Activated T-cell treated with anti-CD3 and anti-CD28 coated beads, Interleukin-2, amount 50 U/mL, for 4 hours (primary cell): ENCODE measurements at regions not wholly inside any gene's neighbourhood (a gene's known extent, or its start where the extent isn't known, plus 50 kb on each side); places are given as distances from the start of the nearest gene placed in this dataset.

Source experiments
- ATAC-seq, 2 donors: fragments of 200-7000 bp; cut with Tn5 transposase; one replicate each; pipeline ENCODE4 v1.10.0; 2021
- DNase-seq: peaks from one replicate; pipeline ENCODE4 v3.0.0-alpha.2; 2020
- H3K27me3 Mint-ChIP-seq: one replicate; pipeline ENCODE4 v1.8.0; 2021; ENCODE audit warnings: low read depth, mixed read lengths
- H3K36me3 Mint-ChIP-seq: one replicate; pipeline ENCODE4 v1.8.0; 2022; ENCODE audit warnings: mixed read lengths; ENCODE audit not compliant: insufficient read depth
- H3K4me1 Mint-ChIP-seq: one replicate; pipeline ENCODE4 v1.8.0; 2021; ENCODE audit warnings: low read depth, mixed read lengths
- H3K4me3 Mint-ChIP-seq: one replicate; pipeline ENCODE4 v1.8.0; 2021; ENCODE audit warnings: mild to moderate bottlenecking, moderate library complexity, mixed read lengths
- H3K9me3 Mint-ChIP-seq: one replicate; pipeline ENCODE4 v1.8.0; 2021; ENCODE audit warnings: mixed read lengths

DNA sequence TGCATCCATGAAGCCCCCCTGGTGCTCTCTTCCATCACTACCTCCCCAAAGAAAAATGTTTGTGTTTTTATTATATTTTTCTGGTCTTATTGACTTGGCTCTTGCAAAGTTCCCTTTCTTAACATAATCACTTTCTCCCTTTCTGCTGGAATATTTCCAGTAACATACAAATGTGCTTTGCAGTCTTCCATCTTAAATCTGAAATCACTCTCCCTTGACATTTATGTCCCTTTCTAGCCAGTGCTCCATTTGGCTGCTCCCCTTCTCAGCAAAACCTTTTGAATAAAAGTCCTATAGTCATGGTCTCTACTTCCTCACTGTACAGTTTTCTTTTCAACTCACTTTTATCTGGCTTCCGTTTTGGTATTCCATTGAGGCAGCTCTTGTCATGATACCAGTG, 118.8 kb downstream of the SNAPC1 start:
- Mint-ChIP-seq H3K27me3 (peaks cover 40% of the 10 kb centered on the region), H3K9me3 (no peaks in the 10 kb centered on the region), H3K36me3 (no peaks in the 10 kb centered on the region), H3K4me1 (no peaks in the 10 kb centered on the region), H3K4me3 (no peak overlapping the region)
- DNase-seq (no peak), ATAC-seq (no peak)

DNA sequence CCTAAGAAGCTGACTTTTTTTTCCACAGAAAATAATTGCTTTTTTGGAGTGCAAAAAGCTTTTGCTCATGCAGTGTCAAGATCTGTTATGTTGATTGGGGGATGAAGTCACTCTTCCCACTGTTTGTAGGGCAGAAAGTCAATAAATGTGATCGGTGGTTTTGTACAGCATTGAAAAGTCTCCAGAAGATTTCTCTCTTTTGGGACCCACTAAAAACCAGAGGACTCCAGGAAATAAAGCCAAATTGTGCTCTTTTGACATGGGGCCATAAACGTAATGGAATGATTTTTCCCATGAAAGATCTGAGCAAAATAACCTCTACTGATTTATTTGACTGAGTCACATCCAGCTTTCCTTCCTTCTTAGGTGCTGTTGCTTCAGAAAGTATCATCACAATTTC, 122.5 kb downstream of the SNAPC1 start:
- Mint-ChIP-seq H3K9me3 (no peaks in the 10 kb centered on the region), H3K36me3 (no peaks in the 10 kb centered on the region), H3K4me1 (peaks cover 8% of the 10 kb centered on the region), H3K4me3 (no peak overlapping the region), H3K27me3 (peaks cover 17% of the 10 kb centered on the region)
- ATAC-seq: no peak
- DNase-seq: no peak

DNA sequence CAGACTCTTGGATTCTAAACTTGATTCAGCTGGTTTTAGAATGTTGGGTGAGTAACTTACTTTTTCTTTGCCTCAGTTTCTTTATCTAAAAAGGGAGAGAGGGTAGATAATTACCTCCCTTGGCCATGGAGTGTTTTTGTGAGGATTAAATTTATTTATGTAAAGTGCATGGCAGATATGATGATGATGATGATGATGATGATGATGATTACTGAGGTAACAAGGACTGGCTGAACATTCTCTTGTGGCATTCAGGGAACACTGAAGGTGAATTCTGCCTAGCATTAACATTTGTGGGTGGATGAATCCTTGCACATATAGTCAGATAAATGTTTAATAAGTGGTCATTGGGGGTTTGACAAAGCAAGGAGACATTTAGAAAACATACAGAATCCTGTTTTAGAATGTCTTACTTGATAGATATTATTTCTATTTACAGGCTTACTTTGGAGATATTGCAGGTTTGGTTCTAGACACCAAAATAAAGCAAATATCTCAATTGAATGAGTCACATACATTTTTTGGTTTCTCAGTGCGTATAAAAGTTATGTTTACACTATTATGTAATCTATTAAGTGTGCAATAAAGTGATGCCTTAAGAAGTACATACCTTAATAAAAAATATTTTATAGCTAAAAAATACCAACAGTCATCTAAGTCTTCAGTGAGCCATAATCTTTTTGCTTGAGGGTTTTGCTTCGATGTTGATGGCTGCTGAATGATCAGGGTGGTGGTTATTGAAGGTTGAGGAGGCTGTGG, 123.2 kb downstream of the SNAPC1 start:
- H3K4me3 Mint-ChIP-seq: no peak overlapping the region
- no peaks in the 10 kb centered on the region for H3K9me3 Mint-ChIP-seq
- H3K36me3 Mint-ChIP-seq: no peaks in the 10 kb centered on the region
- DNase-seq: no peak
- no peak for ATAC-seq
- H3K4me1 Mint-ChIP-seq: peaks cover 14% of the 10 kb centered on the region
- peaks cover 14% of the 10 kb centered on the region for H3K27me3 Mint-ChIP-seq

DNA sequence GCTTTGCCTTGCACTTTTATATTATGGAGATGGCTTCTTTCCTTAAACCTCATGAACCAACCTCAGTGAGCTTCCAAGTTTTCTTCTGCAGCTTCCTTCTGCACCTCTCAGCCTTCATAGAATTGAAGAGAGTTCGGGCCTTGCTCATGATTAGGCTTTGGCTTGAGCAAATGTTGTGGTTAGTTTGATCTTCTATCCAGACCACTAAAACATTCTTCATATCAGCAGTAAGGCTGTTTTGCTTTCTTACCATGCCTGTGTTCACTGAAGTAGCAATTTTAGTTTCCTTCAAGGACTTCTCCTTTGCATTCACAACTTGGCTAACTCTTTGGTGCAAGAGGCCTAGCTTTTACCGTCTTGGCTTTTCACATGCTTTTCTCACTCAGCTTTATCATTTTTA, 125.4 kb downstream of the SNAPC1 start:
- no peaks in the 10 kb centered on the region for H3K9me3 Mint-ChIP-seq
- no peak for DNase-seq
- H3K36me3 Mint-ChIP-seq: no peaks in the 10 kb centered on the region
- H3K27me3 Mint-ChIP-seq: peaks cover 7% of the 10 kb centered on the region
- ATAC-seq: no peak
- H3K4me1 Mint-ChIP-seq: peaks cover 16% of the 10 kb centered on the region
- H3K4me3 Mint-ChIP-seq: no peak overlapping the region

DNA sequence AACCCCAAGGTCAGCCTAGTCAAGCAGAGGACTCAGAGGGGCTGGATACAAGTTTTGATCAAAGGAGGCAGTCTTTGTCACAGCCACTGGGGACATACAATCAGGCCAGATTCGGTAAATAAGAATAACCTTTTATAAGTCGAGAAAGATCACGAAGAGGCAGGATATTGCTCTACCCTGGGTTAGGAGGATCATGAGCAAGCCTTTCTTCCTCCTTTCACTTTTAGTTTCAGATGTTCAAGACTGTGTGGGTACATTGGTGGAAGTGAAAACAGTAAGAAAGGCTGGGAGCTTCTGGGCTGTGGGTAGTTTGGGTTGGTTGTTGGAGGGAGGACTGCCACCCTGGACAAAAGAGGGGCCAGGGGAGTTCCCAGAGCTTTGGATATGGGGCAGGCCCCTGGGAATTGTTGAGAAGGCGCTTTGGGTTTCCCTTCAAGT, 127.7 kb downstream of the SNAPC1 start:
- H3K4me3 Mint-ChIP-seq: peak overlapping the region; percentile 3
- peaks cover 16% of the 10 kb centered on the region for H3K4me1 Mint-ChIP-seq
- DNase-seq: no peak
- H3K9me3 Mint-ChIP-seq: no peaks in the 10 kb centered on the region
- peak; percentile 96 to 99 for ATAC-seq
- H3K27me3 Mint-ChIP-seq: no peaks in the 10 kb centered on the region
- no peaks in the 10 kb centered on the region for H3K36me3 Mint-ChIP-seq

DNA sequence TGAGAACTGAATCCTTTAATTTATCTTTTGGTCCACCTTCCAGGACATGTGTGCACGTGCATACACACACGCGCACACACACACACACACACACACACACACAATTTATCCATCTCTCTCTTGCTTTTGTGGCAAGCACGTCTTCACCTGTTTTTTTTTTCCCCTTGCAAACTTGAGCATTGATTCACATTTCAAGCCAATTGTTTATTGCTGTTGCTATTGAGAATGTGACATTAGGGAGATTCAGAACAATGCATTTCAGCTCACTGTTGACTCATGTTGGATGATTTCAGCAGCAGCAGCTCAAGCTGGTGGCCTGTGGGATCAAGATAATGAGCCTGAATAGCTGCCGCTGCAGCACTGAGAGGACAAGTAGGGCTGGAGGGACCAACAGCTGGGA, 128.9 kb downstream of the SNAPC1 start:
- H3K36me3 Mint-ChIP-seq: no peaks in the 10 kb centered on the region
- H3K4me1 Mint-ChIP-seq: peaks cover 16% of the 10 kb centered on the region
- H3K9me3 Mint-ChIP-seq: no peaks in the 10 kb centered on the region
- H3K4me3 Mint-ChIP-seq: no peak overlapping the region
- ATAC-seq (no peak), DNase-seq (no peak)
- no peaks in the 10 kb centered on the region for H3K27me3 Mint-ChIP-seq

DNA sequence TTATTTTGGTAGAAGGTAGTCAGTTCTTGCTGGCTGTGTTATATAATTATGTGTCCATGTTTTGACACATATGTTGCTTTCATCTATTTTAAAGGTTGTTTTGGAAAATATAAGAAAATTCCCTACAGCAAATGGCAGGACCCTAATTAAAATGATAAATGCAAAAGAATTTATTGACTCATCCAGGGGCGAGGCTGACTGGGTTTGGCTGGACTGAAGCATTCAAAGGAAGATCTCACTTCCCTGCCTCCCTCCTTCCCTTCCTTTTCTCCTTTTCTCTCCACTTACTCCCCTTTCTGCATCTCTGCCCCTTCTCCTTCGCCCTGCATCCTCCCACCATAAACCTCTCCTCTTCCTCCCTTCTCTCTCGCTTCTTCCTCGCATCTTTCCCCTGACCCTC, 129.6 kb downstream of the SNAPC1 start:
- no peak overlapping the region for H3K4me3 Mint-ChIP-seq
- H3K36me3 Mint-ChIP-seq: no peaks in the 10 kb centered on the region
- DNase-seq (no peak), ATAC-seq (no peak)
- peaks cover 16% of the 10 kb centered on the region for H3K4me1 Mint-ChIP-seq
- H3K27me3 Mint-ChIP-seq: no peaks in the 10 kb centered on the region
- H3K9me3 Mint-ChIP-seq: no peaks in the 10 kb centered on the region

DNA sequence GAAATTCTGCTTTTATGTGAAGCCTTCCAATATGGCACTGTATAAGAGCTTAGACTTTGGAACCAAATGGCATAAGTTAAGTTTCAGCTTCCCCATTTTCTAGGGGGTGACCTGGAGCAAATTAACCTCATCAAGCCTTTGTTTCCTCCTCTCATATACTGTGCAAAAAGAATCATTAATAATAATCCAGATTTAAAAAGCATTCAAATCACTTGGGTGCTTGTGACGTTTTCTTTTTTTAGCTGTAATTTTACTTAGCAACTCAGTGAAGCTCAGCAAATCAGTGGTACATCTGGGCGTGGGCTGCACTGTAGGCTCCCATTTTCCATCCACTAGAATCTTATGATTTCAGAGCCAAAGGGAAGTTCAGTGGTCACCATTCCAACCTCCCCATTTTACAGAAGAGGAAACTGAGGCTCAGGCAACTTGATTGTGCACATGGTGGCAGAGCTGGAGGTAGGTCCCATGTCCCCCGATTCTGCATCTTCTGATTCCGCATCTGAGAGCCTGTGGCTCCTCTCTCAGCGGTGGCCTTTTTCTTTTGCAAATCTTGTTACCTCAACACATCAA, 131.2 kb downstream of the SNAPC1 start:
- Mint-ChIP-seq H3K27me3 (no peaks in the 10 kb centered on the region), H3K9me3 (no peaks in the 10 kb centered on the region), H3K4me1 (peaks cover 16% of the 10 kb centered on the region), H3K4me3 (no peak overlapping the region), H3K36me3 (no peaks in the 10 kb centered on the region)
- no peak for ATAC-seq
- DNase-seq: no peak

DNA sequence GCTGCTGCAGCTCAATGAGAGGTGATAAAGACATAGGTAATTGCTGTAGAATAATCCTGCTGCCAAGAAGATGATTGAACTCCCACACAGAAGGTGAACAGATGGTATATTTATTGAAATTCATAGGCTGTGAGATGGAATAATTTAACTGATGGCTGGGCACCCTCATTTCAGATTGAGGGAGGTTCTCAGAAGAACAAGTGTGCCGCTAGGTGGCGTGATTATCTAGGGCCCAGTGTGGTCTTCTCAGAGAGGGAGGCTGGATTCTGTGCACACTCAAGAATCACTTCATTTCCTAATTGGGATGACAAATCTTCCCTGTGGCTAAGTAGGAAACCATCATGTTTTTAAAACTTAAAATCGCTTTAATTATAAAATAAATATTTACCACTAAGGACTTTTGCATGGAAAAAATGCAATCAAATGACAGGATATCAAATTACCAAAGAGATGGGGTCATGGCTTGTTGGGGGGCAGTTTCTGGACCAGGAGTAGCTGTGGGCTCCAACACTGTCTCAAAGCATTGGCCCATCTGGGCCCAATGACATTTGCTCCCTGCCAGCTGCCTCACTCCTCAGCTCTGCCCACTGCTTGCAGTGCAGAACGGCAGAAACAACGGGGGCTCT, 132.3 kb downstream of the SNAPC1 start:
- Mint-ChIP-seq H3K27me3 (no peaks in the 10 kb centered on the region), H3K36me3 (no peaks in the 10 kb centered on the region), H3K4me3 (no peak overlapping the region), H3K9me3 (no peaks in the 10 kb centered on the region), H3K4me1 (peaks cover 10% of the 10 kb centered on the region)
- ATAC-seq (no peak), DNase-seq (peak; percentile 53)

DNA sequence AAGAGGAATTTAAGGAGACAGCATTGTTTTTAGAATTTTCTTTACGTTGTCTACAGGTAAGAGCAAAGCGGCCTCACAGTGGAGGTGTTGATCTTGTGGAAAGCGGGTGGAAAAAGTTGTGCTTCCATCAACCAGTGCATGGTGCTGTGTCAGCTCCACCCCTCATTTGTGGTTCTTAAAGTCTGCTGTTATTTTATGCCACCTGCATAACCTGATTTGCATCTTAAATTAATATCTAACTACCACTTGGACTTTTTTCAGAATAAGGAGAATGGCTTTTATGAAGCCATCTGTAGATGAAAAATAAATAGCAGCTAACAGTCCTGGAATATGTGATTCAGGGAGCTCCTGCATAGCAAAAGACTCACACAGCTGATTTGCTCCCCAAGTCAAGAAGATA, 135.1 kb downstream of the SNAPC1 start:
- H3K27me3 Mint-ChIP-seq: no peaks in the 10 kb centered on the region
- H3K4me3 Mint-ChIP-seq: no peak overlapping the region
- ATAC-seq (no peak), DNase-seq (no peak)
- no peaks in the 10 kb centered on the region for H3K4me1 Mint-ChIP-seq
- no peaks in the 10 kb centered on the region for H3K36me3 Mint-ChIP-seq
- no peaks in the 10 kb centered on the region for H3K9me3 Mint-ChIP-seq

DNA sequence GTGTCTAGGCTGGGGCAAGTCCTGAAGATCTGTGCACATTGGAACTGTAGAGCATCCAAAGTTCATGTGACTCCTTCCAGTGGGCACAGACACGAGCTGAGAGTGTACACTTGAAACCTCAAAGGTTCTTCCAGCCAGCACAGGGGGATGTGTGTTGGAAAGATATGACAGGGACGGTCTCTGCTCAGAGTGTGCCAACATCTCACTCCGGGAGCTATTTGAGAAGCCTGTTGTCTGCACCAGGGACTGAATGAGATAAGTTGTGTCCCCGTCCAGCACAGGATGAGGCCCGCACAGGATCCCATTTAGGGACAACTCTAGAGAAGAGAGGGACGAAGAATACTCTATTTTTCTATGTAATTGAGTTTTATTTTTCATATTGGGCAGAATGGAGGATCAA, 136.3 kb downstream of the SNAPC1 start:
- no peaks in the 10 kb centered on the region for H3K4me1 Mint-ChIP-seq
- ATAC-seq: no peak
- H3K36me3 Mint-ChIP-seq: no peaks in the 10 kb centered on the region
- no peaks in the 10 kb centered on the region for H3K9me3 Mint-ChIP-seq
- no peak overlapping the region for H3K4me3 Mint-ChIP-seq
- no peaks in the 10 kb centered on the region for H3K27me3 Mint-ChIP-seq
- no peak for DNase-seq

DNA sequence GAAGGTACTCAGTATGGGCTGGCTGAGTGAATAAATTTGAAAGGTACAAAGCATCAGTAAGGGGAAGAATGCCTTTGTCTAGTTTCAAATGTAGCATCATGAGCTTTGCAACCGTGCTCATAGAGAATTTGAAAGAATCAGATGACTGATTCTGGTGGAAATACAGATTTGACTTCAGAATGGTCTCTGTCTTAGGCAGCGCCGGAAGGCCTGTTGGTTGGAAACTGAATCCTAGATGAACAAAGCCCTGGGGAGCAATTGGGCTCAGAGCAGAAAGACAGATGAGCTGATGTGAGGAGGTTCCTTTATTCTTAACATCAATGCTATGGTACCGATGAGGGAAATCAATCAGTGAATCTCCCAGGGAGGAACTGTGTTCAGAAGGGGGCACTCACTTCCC, 137.3 kb downstream of the SNAPC1 start:
- ATAC-seq: no peak
- Mint-ChIP-seq H3K4me3 (no peak overlapping the region), H3K36me3 (no peaks in the 10 kb centered on the region), H3K9me3 (no peaks in the 10 kb centered on the region), H3K27me3 (no peaks in the 10 kb centered on the region), H3K4me1 (no peaks in the 10 kb centered on the region)
- no peak for DNase-seq

DNA sequence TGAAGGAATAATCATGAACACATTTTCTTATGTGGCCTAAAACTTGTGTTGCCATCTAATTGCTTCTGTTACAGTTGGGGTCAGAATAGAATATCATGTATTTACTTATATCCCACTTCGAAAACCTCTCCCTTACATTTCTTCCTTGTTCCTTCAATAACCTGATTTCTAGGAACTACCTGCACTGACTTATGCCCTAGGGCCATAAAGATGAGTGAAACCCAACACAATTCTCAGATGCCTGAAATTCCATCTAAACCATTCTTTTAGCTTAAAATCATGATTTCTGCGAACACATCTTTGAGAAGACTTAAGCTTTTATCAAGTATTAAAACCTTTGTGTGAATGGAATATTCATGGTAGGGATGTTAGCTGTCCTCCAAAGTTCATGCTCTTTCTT, 142.7 kb downstream of the SNAPC1 start:
- Mint-ChIP-seq H3K36me3 (no peaks in the 10 kb centered on the region), H3K4me1 (no peaks in the 10 kb centered on the region), H3K9me3 (no peaks in the 10 kb centered on the region), H3K27me3 (peaks cover 3% of the 10 kb centered on the region), H3K4me3 (no peak overlapping the region)
- DNase-seq: no peak
- ATAC-seq: no peak

DNA sequence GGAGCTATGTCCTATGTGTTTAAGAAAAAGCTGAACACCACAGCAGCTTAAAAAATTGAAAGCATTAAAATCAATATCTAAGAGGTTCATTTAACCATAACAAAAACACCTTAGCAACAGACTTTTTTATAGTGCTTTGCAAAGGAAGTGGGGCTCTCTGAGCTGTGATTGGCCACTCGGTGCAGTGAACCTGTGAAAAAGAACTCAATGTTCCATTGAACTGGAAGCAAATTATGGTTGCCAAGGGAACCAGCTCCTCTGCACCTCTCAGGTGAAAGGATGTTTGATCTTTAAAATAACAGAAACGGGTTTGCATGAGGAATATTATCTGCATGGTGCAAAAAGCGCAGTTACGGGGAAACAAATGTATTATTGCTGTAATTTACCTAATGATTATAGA, 149.4 kb downstream of the SNAPC1 start:
- ATAC-seq (no peak), DNase-seq (no peak)
- H3K4me3 Mint-ChIP-seq: no peak overlapping the region
- peaks cover 7% of the 10 kb centered on the region for H3K4me1 Mint-ChIP-seq
- H3K9me3 Mint-ChIP-seq: no peaks in the 10 kb centered on the region
- H3K27me3 Mint-ChIP-seq: peaks cover 5% of the 10 kb centered on the region
- H3K36me3 Mint-ChIP-seq: no peaks in the 10 kb centered on the region

DNA sequence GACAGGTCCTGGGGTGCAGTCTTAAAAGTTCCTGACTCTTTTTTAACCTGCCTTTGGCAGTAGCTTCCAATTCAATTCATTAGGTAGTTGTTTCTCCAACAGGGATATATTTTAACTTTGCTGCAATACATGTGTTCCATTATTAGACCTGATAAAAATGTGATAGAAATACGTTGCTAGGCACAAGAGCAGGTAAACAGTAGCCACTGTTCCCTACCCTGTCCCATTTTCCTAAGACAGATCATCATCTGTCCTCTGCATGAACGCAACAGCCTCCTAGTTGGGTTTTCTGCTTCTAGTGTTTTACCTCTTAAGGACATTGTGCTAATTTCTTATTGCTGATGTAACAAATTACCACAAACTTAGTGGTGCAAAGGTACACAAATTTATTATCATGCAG, 156.8 kb downstream of the SNAPC1 start:
- no peak overlapping the region for H3K4me3 Mint-ChIP-seq
- DNase-seq (no peak), ATAC-seq (no peak)
- no peaks in the 10 kb centered on the region for H3K4me1 Mint-ChIP-seq
- no peaks in the 10 kb centered on the region for H3K9me3 Mint-ChIP-seq
- H3K27me3 Mint-ChIP-seq: peaks cover 21% of the 10 kb centered on the region
- no peaks in the 10 kb centered on the region for H3K36me3 Mint-ChIP-seq
